ENCODE measurements at regions not wholly inside any gene's neighbourhood (a gene's known extent, or its start where the extent isn't known, plus 50 kb on each side); places are given as distances from the start of the nearest gene placed in this dataset.

- no peak for DNase-seq
- Mint-ChIP-seq H3K4me3 (no peak overlapping the region), H3K36me3 (ENCODE audit: low read depth) (no peaks in the 10 kb centered on the region), H3K27ac (no peak overlapping the region), H3K4me1 (no peaks in the 10 kb centered on the region), H3K9me3 (peaks cover 15% of the 10 kb centered on the region), H3K27me3 (no peaks in the 10 kb centered on the region)
- intact Hi-C loops (cut with micrococcal nuclease): no loop called here
Observed at GRCh38 chr7:97555857-97556421, 175.9 kb upstream of the TAC1 start.

GRCh38 chr7:97565665-97566064 lies 166.2 kb upstream of the TAC1 start:
- H3K27ac Mint-ChIP-seq: no peak overlapping the region
- H3K9me3 Mint-ChIP-seq: peaks cover 2% of the 10 kb centered on the region

DNA sequence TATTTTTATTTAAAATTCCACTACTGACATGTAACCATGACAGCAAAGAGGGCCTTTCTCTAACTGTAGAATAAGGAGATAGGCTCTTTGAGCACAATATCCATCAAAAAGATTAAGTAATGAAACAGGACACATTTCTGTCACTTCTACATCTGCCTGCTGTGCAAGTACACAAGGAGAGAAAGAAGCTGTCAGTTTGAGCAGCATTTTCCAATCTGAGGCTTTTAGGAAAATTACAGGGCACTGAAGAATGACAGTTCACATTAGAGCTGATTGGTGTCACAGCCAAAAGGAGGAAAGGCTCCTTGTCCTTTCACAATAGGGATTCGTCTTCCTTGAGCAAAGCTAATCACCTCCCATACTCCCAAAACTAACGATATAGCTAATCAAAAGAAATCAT lies 158.8 kb upstream of the TAC1 start:
- H3K9me3 Mint-ChIP-seq: no peaks in the 10 kb centered on the region
- no peak overlapping the region for H3K4me3 Mint-ChIP-seq
- no peaks in the 10 kb centered on the region for H3K27me3 Mint-ChIP-seq
- no peaks in the 10 kb centered on the region for H3K36me3 Mint-ChIP-seq (ENCODE audit: low read depth)
- DNase-seq: no peak
- no peak overlapping the region for H3K27ac Mint-ChIP-seq
- intact Hi-C loops (cut with micrococcal nuclease): no loop called here
- H3K4me1 Mint-ChIP-seq: no peaks in the 10 kb centered on the region

More at GRCh38 chr7:97565665-97566064, 166.2 kb upstream of the TAC1 start:
- no peak for DNase-seq
- Mint-ChIP-seq H3K27me3 (no peaks in the 10 kb centered on the region), H3K4me3 (no peak overlapping the region), H3K36me3 (ENCODE audit: low read depth) (no peaks in the 10 kb centered on the region), H3K4me1 (no peaks in the 10 kb centered on the region)
- intact Hi-C loops (cut with micrococcal nuclease): no loop called here

DNA sequence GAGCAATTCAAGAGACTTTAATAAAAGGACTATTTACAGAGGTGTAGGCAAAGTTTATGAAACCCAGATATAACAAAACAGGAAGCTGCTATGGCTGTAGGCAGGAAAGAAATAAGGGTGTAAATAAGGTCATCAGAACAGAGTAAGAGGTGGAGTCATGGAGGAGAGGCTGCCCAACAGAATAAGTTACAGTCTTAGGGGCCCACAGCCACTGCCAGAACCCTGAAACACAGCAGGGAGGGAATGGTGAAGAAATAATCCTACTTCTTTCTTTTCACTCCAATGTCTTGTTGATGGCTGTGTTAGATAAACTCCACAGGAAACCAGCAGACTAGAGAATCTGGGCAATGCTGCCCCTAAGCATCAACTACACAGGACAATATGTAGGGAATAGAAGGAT lies 155.8 kb upstream of the TAC1 start:
- Mint-ChIP-seq H3K27ac (no peak overlapping the region), H3K36me3 (ENCODE audit: low read depth) (no peaks in the 10 kb centered on the region), H3K27me3 (no peaks in the 10 kb centered on the region), H3K4me1 (no peaks in the 10 kb centered on the region), H3K4me3 (no peak overlapping the region), H3K9me3 (no peaks in the 10 kb centered on the region)
- intact Hi-C loops (cut with micrococcal nuclease): no loop called here
- DNase-seq: no peak

GRCh38 chr7:97578225-97578624 lies 153.7 kb upstream of the TAC1 start:
- Mint-ChIP-seq H3K36me3 (ENCODE audit: low read depth) (no peaks in the 10 kb centered on the region), H3K4me1 (no peaks in the 10 kb centered on the region), H3K27me3 (no peaks in the 10 kb centered on the region), H3K27ac (no peak overlapping the region), H3K9me3 (no peaks in the 10 kb centered on the region), H3K4me3 (no peak overlapping the region)
- DNase-seq: no peak
- intact Hi-C loops (cut with micrococcal nuclease): no loop called here

- H3K9me3 Mint-ChIP-seq: no peaks in the 10 kb centered on the region
Observed at GRCh38 chr7:97580205-97580604, 151.7 kb upstream of the TAC1 start.

GRCh38 chr7:97595439-97595838 lies 136.4 kb upstream of the TAC1 start:
- no peaks in the 10 kb centered on the region for H3K9me3 Mint-ChIP-seq
- no peaks in the 10 kb centered on the region for H3K4me1 Mint-ChIP-seq
- intact Hi-C loops (cut with micrococcal nuclease): no loop called here
- no peaks in the 10 kb centered on the region for H3K27me3 Mint-ChIP-seq
- H3K4me3 Mint-ChIP-seq: no peak overlapping the region
- no peaks in the 10 kb centered on the region for H3K36me3 Mint-ChIP-seq (ENCODE audit: low read depth)
- H3K27ac Mint-ChIP-seq: no peak overlapping the region
- no peak for DNase-seq

More at GRCh38 chr7:97580205-97580604, 151.7 kb upstream of the TAC1 start:
- DNase-seq: no peak
- Mint-ChIP-seq H3K4me3 (no peak overlapping the region), H3K4me1 (no peaks in the 10 kb centered on the region), H3K27ac (no peak overlapping the region), H3K36me3 (ENCODE audit: low read depth) (no peaks in the 10 kb centered on the region), H3K27me3 (no peaks in the 10 kb centered on the region)
- intact Hi-C loops (cut with micrococcal nuclease): no loop called here

DNA sequence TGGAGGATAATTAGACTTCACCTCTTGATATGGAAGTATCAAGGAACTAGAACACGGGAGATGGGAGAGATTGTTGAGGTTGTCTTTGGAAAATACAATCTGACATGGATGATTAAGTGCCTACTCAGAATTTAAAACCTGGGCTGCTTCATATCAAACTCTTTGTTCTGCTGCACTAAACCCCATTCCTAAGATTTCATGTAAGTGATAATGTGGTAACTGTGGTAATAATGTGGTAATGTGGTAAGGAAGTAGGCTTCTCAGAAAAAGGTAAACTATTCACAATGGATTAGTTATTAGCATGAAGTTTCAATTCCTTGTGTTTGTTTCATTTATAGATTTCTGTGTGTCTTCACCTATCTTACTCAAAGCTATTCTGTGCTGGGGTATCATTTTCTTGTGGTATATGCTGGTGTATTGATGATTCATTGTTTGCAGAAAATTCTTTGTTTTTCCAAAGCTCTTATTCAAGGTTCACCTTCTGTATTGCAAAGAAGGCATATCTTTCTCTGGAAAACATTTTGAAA lies 129.9 kb upstream of the TAC1 start:
- intact Hi-C loops (cut with micrococcal nuclease): no loop called here
- no peaks in the 10 kb centered on the region for H3K36me3 Mint-ChIP-seq (ENCODE audit: low read depth)
- H3K4me3 Mint-ChIP-seq: no peak overlapping the region
- H3K4me1 Mint-ChIP-seq: peaks cover 10% of the 10 kb centered on the region
- H3K27ac Mint-ChIP-seq: no peak overlapping the region
- no peak for DNase-seq
- no peaks in the 10 kb centered on the region for H3K9me3 Mint-ChIP-seq
- no peaks in the 10 kb centered on the region for H3K27me3 Mint-ChIP-seq

- H3K36me3 Mint-ChIP-seq (ENCODE audit: low read depth): no peaks in the 10 kb centered on the region
- no peak overlapping the region for H3K27ac Mint-ChIP-seq
- H3K9me3 Mint-ChIP-seq: no peaks in the 10 kb centered on the region
- DNase-seq: no peak
- intact Hi-C loops (cut with micrococcal nuclease): no loop called here
- no peak overlapping the region for H3K4me3 Mint-ChIP-seq
- no peaks in the 10 kb centered on the region for H3K27me3 Mint-ChIP-seq
- H3K4me1 Mint-ChIP-seq: no peaks in the 10 kb centered on the region
Observed at GRCh38 chr7:97620495-97620894, 111.4 kb upstream of the TAC1 start.

GRCh38 chr7:97623333-97623732 lies 108.6 kb upstream of the TAC1 start:
- Mint-ChIP-seq H3K36me3 (ENCODE audit: low read depth) (no peaks in the 10 kb centered on the region), H3K9me3 (no peaks in the 10 kb centered on the region), H3K27ac (no peak overlapping the region), H3K4me1 (no peaks in the 10 kb centered on the region), H3K4me3 (no peak overlapping the region), H3K27me3 (no peaks in the 10 kb centered on the region)
- intact Hi-C loops (cut with micrococcal nuclease): no loop called here
- DNase-seq: no peak

GRCh38 chr7:97630116-97630515 lies 101.8 kb upstream of the TAC1 start:
- Mint-ChIP-seq H3K27ac (no peak overlapping the region), H3K4me1 (no peaks in the 10 kb centered on the region), H3K4me3 (no peak overlapping the region), H3K36me3 (ENCODE audit: low read depth) (no peaks in the 10 kb centered on the region), H3K9me3 (no peaks in the 10 kb centered on the region), H3K27me3 (no peaks in the 10 kb centered on the region)
- DNase-seq: no peak
- intact Hi-C loops (cut with micrococcal nuclease): no loop called here

GRCh38 chr7:97635622-97636021 lies 96.3 kb upstream of the TAC1 start:
- Mint-ChIP-seq H3K4me1 (no peaks in the 10 kb centered on the region), H3K27ac (no peak overlapping the region), H3K9me3 (peaks cover 4% of the 10 kb centered on the region), H3K27me3 (no peaks in the 10 kb centered on the region), H3K36me3 (ENCODE audit: low read depth) (no peaks in the 10 kb centered on the region), H3K4me3 (no peak overlapping the region)
- no peak for DNase-seq
- intact Hi-C loops (cut with micrococcal nuclease): no loop called here

DNA sequence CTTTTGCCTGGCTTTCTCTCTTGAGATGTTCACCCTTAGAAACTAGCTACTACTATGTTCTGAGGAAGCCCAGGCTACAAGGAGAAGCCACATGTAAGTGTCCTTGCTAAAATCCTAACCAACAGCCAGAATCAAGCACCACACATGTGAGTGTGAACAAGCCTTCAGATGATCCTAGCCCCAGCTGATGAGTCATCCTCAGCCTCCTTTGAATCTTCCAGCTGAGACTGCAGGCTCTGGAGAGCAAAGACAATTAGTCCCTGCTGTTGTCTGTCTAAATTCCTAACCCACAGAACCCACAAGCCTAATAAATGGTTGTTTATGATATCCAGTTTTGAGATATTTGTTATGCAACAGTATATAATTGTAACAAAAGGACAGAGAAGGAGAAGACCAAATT lies 92.8 kb upstream of the TAC1 start:
- no peak for DNase-seq
- no peak overlapping the region for H3K27ac Mint-ChIP-seq
- peaks cover 7% of the 10 kb centered on the region for H3K9me3 Mint-ChIP-seq
- H3K27me3 Mint-ChIP-seq: no peaks in the 10 kb centered on the region
- no peak overlapping the region for H3K4me3 Mint-ChIP-seq
- H3K36me3 Mint-ChIP-seq (ENCODE audit: low read depth): no peaks in the 10 kb centered on the region
- no peaks in the 10 kb centered on the region for H3K4me1 Mint-ChIP-seq
- intact Hi-C loops (cut with micrococcal nuclease): no loop called here

- DNase-seq: no peak
- no peak overlapping the region for H3K4me3 Mint-ChIP-seq
- intact Hi-C loops (cut with micrococcal nuclease): no loop called here
- H3K4me1 Mint-ChIP-seq: no peaks in the 10 kb centered on the region
- no peaks in the 10 kb centered on the region for H3K9me3 Mint-ChIP-seq
- H3K27me3 Mint-ChIP-seq: no peaks in the 10 kb centered on the region
- H3K36me3 Mint-ChIP-seq (ENCODE audit: low read depth): no peaks in the 10 kb centered on the region
- no peak overlapping the region for H3K27ac Mint-ChIP-seq
Observed at GRCh38 chr7:97659363-97660045, 72.4 kb upstream of the TAC1 start.

DNA sequence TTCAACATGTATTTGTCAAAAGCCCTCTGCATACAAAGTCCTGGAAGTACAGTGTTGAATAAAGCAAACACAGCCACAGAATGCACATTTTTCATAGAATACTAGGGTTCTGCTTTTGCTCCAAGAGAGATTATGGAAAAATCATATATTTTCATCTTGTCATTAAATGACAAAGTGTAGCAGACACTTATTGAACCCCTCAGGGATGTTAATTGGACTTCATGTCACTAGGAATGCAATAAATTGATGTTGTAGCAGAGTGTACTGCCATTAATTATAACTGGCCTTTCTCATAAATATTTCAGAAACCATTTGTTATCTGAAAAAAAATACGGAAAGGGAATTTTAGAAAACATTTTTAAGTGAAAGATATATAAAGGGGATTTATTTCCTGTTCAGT lies 64.5 kb upstream of the TAC1 start:
- intact Hi-C loops (cut with micrococcal nuclease): no loop called here
- no peaks in the 10 kb centered on the region for H3K36me3 Mint-ChIP-seq (ENCODE audit: low read depth)
- H3K4me1 Mint-ChIP-seq: no peaks in the 10 kb centered on the region
- DNase-seq: no peak
- H3K27ac Mint-ChIP-seq: no peak overlapping the region
- no peaks in the 10 kb centered on the region for H3K9me3 Mint-ChIP-seq
- peaks cover 4% of the 10 kb centered on the region for H3K27me3 Mint-ChIP-seq
- H3K4me3 Mint-ChIP-seq: no peak overlapping the region

Measured in activated CD4-positive, alpha-beta T cell treated with anti-CD3 and anti-CD28 coated beads, Interleukin-2, amount 10 ng/mL, durations not matched to agents 24 days and 14 days (primary cell).